ENCODE measurements at regions not wholly inside any gene's neighbourhood (a gene's known extent, or its start where the extent isn't known, plus 50 kb on each side); places are given as distances from the start of the nearest gene placed in this dataset.

- H3K4me1 Mint-ChIP-seq (ENCODE audit: low read depth) = peaks cover 44% of the 10 kb centered on the region
These were observed 473.5 kb upstream of the MGAT4C start for GRCh38 chr12:86729739-86730138.

GRCh38 chr12:86727160-86727559, 471.0 kb upstream of the MGAT4C start:
- Mint-ChIP-seq H3K9me3 (ENCODE audit: low read depth) (no peaks in the 10 kb centered on the region), H3K27me3 (ENCODE audit: low read depth) (no peaks in the 10 kb centered on the region), H3K4me1 (ENCODE audit: low read depth) (peaks cover 50% of the 10 kb centered on the region), H3K27ac (ENCODE audit: unreplicated experiment) (peak overlapping the region; percentile 76), H3K36me3 (ENCODE audit: low read depth) (no peaks in the 10 kb centered on the region), H3K4me3 (ENCODE audit: unreplicated experiment) (no peak overlapping the region)
- TF ChIP-seq CTCF (IDR thresholded peaks at IDR 0.05) = no peak
- DNase-seq (ENCODE audit: low spot score) = no peak

More at GRCh38 chr12:86729739-86730138, 473.5 kb upstream of the MGAT4C start:
- H3K27ac Mint-ChIP-seq (ENCODE audit: unreplicated experiment) = no peak overlapping the region
- no peaks in the 10 kb centered on the region for H3K9me3 Mint-ChIP-seq (ENCODE audit: low read depth)
- DNase-seq (ENCODE audit: low spot score) = no peak
- H3K36me3 Mint-ChIP-seq (ENCODE audit: low read depth) = no peaks in the 10 kb centered on the region
- no peaks in the 10 kb centered on the region for H3K27me3 Mint-ChIP-seq (ENCODE audit: low read depth)
- no peak overlapping the region for H3K4me3 Mint-ChIP-seq (ENCODE audit: unreplicated experiment)
- TF ChIP-seq CTCF (IDR thresholded peaks at IDR 0.05) = peak; percentile 61

- Mint-ChIP-seq H3K4me1 (ENCODE audit: low read depth) (peaks cover 47% of the 10 kb centered on the region), H3K4me3 (ENCODE audit: unreplicated experiment) (no peak overlapping the region), H3K36me3 (ENCODE audit: low read depth) (no peaks in the 10 kb centered on the region), H3K27me3 (ENCODE audit: low read depth) (no peaks in the 10 kb centered on the region), H3K9me3 (ENCODE audit: low read depth) (no peaks in the 10 kb centered on the region), H3K27ac (ENCODE audit: unreplicated experiment) (peak overlapping the region; percentile 78)
- no peak for DNase-seq (ENCODE audit: low spot score)
- TF ChIP-seq CTCF (IDR thresholded peaks at IDR 0.05) = no peak
These were observed 468.5 kb upstream of the MGAT4C start for GRCh38 chr12:86724716-86725115.

- no peak overlapping the region for H3K27ac Mint-ChIP-seq (ENCODE audit: unreplicated experiment)
These were observed 467.1 kb upstream of the MGAT4C start for GRCh38 chr12:86723326-86723725.

GRCh38 chr12:86721713-86722397, 465.7 kb upstream of the MGAT4C start:
- H3K9me3 Mint-ChIP-seq (ENCODE audit: low read depth) = peaks cover 4% of the 10 kb centered on the region
- no peak for DNase-seq (ENCODE audit: low spot score)
- no peaks in the 10 kb centered on the region for H3K36me3 Mint-ChIP-seq (ENCODE audit: low read depth)
- no peaks in the 10 kb centered on the region for H3K27me3 Mint-ChIP-seq (ENCODE audit: low read depth)
- TF ChIP-seq CTCF (IDR thresholded peaks at IDR 0.05) = no peak
- H3K27ac Mint-ChIP-seq (ENCODE audit: unreplicated experiment) = no peak overlapping the region
- H3K4me3 Mint-ChIP-seq (ENCODE audit: unreplicated experiment) = no peak overlapping the region
- peaks cover 29% of the 10 kb centered on the region for H3K4me1 Mint-ChIP-seq (ENCODE audit: low read depth)

More at GRCh38 chr12:86723326-86723725, 467.1 kb upstream of the MGAT4C start:
- DNase-seq (ENCODE audit: low spot score) = no peak
- Mint-ChIP-seq H3K4me3 (ENCODE audit: unreplicated experiment) (no peak overlapping the region), H3K36me3 (ENCODE audit: low read depth) (no peaks in the 10 kb centered on the region), H3K9me3 (ENCODE audit: low read depth) (peaks cover 4% of the 10 kb centered on the region), H3K4me1 (ENCODE audit: low read depth) (peaks cover 40% of the 10 kb centered on the region), H3K27me3 (ENCODE audit: low read depth) (no peaks in the 10 kb centered on the region)
- no peak for TF ChIP-seq CTCF (IDR thresholded peaks at IDR 0.05)
